Kidney (tissue), 13 donors: ENCODE measurements at regions not wholly inside any gene's neighbourhood (a gene's known extent, or its start where the extent isn't known, plus 50 kb on each side); places are given as distances from the start of the nearest gene placed in this dataset.
A peak's percentile ranks its signal among the peaks of the same experiment; 100 is the strongest.
"Not testable (repeated sequence)": the region's sequence is repeated elsewhere in the genome, so short reads cannot be mapped to it uniquely, and the experiment has no call there.

Experiments used
- DNase-seq, 5 donors: peaks; one replicate each; pipeline ENCODE4 v3.0.0-alpha.2; 2013 to 2020
- FAIRE-seq: peaks from 2 replicates; lab custom pipeline; 2012; peaks lifted over from hg19 to GRCh38; lab: Jason Lieb, UNC
- H3K27ac ChIP-seq, 2 donors: one replicate each; pipeline ENCODE4 v1.7.0; 2013; ENCODE audit warnings: low read depth in 2 of 2, low read length in 2 of 2, inconsistent platforms in 1 of 2
- H3K27me3 ChIP-seq: one replicate; pipeline ENCODE4 v1.7.1; 2013; ENCODE audit warnings: low read length, inconsistent platforms; ENCODE audit not compliant: control insufficient read depth, insufficient read depth
- H3K36me3 ChIP-seq, 3 donors: one replicate each; pipeline versions ENCODE4 v1.7.0 to v1.7.1; 2013; ENCODE audit warnings: low read length in 3 of 3, control low read depth in 1 of 3, inconsistent platforms in 1 of 3; ENCODE audit not compliant: insufficient read depth in 3 of 3, control insufficient read depth in 2 of 3
- H3K4me1 ChIP-seq, 3 donors: one replicate each; pipeline versions ENCODE4 v1.7.0 to v1.7.1; 2013; ENCODE audit warnings: low read length in 3 of 3, inconsistent platforms in 1 of 3, low read depth in 1 of 3; ENCODE audit not compliant: control insufficient read depth in 2 of 3, insufficient read depth in 2 of 3
- H3K4me3 ChIP-seq, 3 donors: one replicate each; pipeline versions ENCODE4 v1.7.0 to v1.8.1; 2013; ENCODE audit warnings: low read length in 3 of 3, control low read depth in 1 of 3, inconsistent platforms in 1 of 3
- H3K9ac ChIP-seq, 3 donors: one replicate each; pipeline versions ENCODE4 v1.7.0 to v1.7.1; 2013; ENCODE audit warnings: low read length in 3 of 3, control low read depth in 1 of 3, inconsistent platforms in 1 of 3
- H3K9me3 ChIP-seq, 3 donors: one replicate each; pipeline versions ENCODE4 v1.7.0 to v1.7.1; 2013; ENCODE audit warnings: low read length in 3 of 3, control low read depth in 1 of 3, inconsistent platforms in 1 of 3; ENCODE audit not compliant: control insufficient read depth in 2 of 3, insufficient read depth in 1 of 3
- CTCF ChIP-seq: IDR thresholded peaks from 3 replicates; pipeline ENCODE4 v1.5.1; 2012; ENCODE audit warnings: mild to moderate bottlenecking, moderate library complexity, borderline replicate concordance; ENCODE audit not compliant: insufficient read depth; ENCODE audit errors: extremely low read depth
- intact Hi-C: fragments of 100-400 bp; cut with DNase I; formaldehyde crosslinking; loops from one replicate; pipeline ENCODE4 v1.11.1; 2022
- donor health status: control.
- donor health status: control.
- donor health status: control.
- donor health status: control.
- donor health status: control.
- donor health status: DM: yes; HTN: yes; CAD: no.
- donor health status: Normal renal cell carcinoma (clear cell type).

GRCh38 chr11:96538104-96538503, 148.3 kb downstream of the JRKL start:
- intact Hi-C loops = no loop called here
- FAIRE-seq (no peak), DNase-seq (no peak)
- H3K4me3 ChIP-seq = no peak overlapping the region
- no peak overlapping the region for H3K27ac ChIP-seq
- H3K27me3 ChIP-seq = no peaks in the 10 kb centered on the region
- H3K9me3 ChIP-seq = peaks cover 0 to 2% (median 1%) of the 10 kb centered on the region in 3 donors
- no peak overlapping the region for H3K9ac ChIP-seq
- no peaks in the 10 kb centered on the region for H3K4me1 ChIP-seq
- no peaks in the 10 kb centered on the region for H3K36me3 ChIP-seq
- no peak for TF ChIP-seq CTCF

GRCh38 chr11:96538622-96539021, 148.8 kb downstream of the JRKL start:
- no peak for TF ChIP-seq CTCF
- no peak overlapping the region for H3K27ac ChIP-seq
- H3K4me1 ChIP-seq = no peaks in the 10 kb centered on the region
- FAIRE-seq (no peak), DNase-seq (no peak)
- H3K27me3 ChIP-seq = no peaks in the 10 kb centered on the region
- no peak overlapping the region for H3K9ac ChIP-seq
- H3K36me3 ChIP-seq = no peaks in the 10 kb centered on the region
- H3K4me3 ChIP-seq = no peak overlapping the region
- no peaks in the 10 kb centered on the region for H3K9me3 ChIP-seq
- intact Hi-C loops = no loop called here

GRCh38 chr11:96540875-96541274, 151.1 kb downstream of the JRKL start:
- Histone ChIP-seq H3K27me3 (no peaks in the 10 kb centered on the region), H3K9me3 (no peaks in the 10 kb centered on the region), H3K36me3 (no peaks in the 10 kb centered on the region), H3K4me1 (no peaks in the 10 kb centered on the region), H3K27ac (no peak overlapping the region), H3K4me3 (no peak overlapping the region), H3K9ac (no peak overlapping the region)
- no peak for TF ChIP-seq CTCF
- intact Hi-C loops = no loop called here
- no peak for DNase-seq
- FAIRE-seq = no peak

GRCh38 chr11:96543177-96543576, 153.4 kb downstream of the JRKL start:
- H3K36me3 ChIP-seq = no peaks in the 10 kb centered on the region
- H3K9ac ChIP-seq = no peak overlapping the region
- DNase-seq = no peak
- no peak for TF ChIP-seq CTCF
- H3K4me3 ChIP-seq = no peak overlapping the region
- no peak overlapping the region for H3K27ac ChIP-seq
- H3K27me3 ChIP-seq = no peaks in the 10 kb centered on the region
- intact Hi-C loops = no loop called here
- no peaks in the 10 kb centered on the region for H3K9me3 ChIP-seq
- no peaks in the 10 kb centered on the region for H3K4me1 ChIP-seq
- no peak for FAIRE-seq

GRCh38 chr11:96545192-96545591, 155.4 kb downstream of the JRKL start:
- peak in 1 of 5 donors; percentile 49 for DNase-seq
- H3K9ac ChIP-seq, H3K9me3 ChIP-seq, H3K36me3 ChIP-seq, intact Hi-C loops, H3K27me3 ChIP-seq, H3K27ac ChIP-seq, H3K4me1 ChIP-seq, H3K4me3 ChIP-seq, FAIRE-seq: not testable (repeated sequence)
